ENCODE measurements at regions not wholly inside any gene's neighbourhood (a gene's known extent, or its start where the extent isn't known, plus 50 kb on each side); places are given as distances from the start of the nearest gene placed in this dataset.

- TF ChIP-seq YY1 (IDR thresholded peaks at IDR 0.05; ENCODE audit: low read depth) (no peak), TCF12 (IDR thresholded peaks at IDR 0.05; ENCODE audit: low read depth) (no peak), RAD21 (IDR thresholded peaks at IDR 0.05; ENCODE audit: low read depth) (no peak), EP300 (IDR thresholded peaks at IDR 0.05; ENCODE audit: borderline replicate concordance) (no peak), TAF1 (IDR thresholded peaks at IDR 0.05; ENCODE audit: low read depth) (no peak), TEAD4 (IDR thresholded peaks at IDR 0.05) (no peak), CREB1 (IDR thresholded peaks at IDR 0.05; ENCODE audit: low read depth) (no peak), CEBPB (IDR thresholded peaks at IDR 0.05) (no peak), USF1 (IDR thresholded peaks at IDR 0.05) (no peak), NFIC (IDR thresholded peaks at IDR 0.05) (no peak), FOXM1 (IDR thresholded peaks at IDR 0.05; ENCODE audit: borderline replicate concordance, low read depth) (no peak), EGR1 (IDR thresholded peaks at IDR 0.05) (no peak), REST (IDR thresholded peaks at IDR 0.05; ENCODE audit: low read depth) (no peak), ZBTB7A (IDR thresholded peaks at IDR 0.05; ENCODE audit: low read depth) (no peak)
- TF ChIP-seq, protein P1, sequence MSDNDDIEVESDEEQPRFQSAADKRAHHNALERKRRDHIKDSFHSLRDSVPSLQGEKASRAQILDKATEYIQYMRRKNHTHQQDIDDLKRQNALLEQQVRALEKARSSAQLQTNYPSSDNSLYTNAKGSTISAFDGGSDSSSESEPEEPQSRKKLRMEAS (IDR thresholded peaks at IDR 0.05): no peak
Measured at GRCh38 chr7:30223896-30224295, 60.5 kb upstream of the ZNRF2 start.

DNA sequence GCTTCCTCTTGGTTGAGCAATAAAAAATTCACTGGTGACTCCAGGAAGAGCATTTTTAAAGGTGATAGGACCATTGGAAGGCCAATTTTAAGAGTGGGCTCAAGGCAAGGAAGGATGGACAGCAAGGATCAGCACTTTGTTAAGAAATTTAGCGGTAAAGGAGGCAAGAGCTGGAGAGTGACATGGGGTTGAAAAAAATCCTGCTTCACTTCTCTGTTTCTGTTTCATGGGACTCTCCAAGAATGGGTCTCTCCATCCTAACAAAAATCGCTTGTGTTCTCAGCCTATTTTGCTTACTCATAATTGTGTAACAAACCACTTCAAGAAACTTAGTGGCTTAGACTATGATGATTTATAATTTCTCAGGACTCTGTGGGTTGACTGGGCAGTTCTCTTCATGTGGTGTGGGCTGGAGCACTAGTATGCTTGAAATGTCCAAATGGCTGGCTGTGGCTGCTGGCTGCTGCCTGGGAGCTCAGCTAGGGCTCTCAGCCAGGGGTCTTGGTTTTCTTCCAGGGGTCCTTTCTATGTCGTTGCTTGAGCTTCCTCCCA, 59.8 kb upstream of the ZNRF2 start:
- TF ChIP-seq RAD21 (IDR thresholded peaks at IDR 0.05; ENCODE audit: low read depth) (no peak), ZBTB7A (IDR thresholded peaks at IDR 0.05; ENCODE audit: low read depth) (no peak), EP300 (IDR thresholded peaks at IDR 0.05; ENCODE audit: borderline replicate concordance) (no peak), CREB1 (IDR thresholded peaks at IDR 0.05; ENCODE audit: low read depth) (no peak), FOXM1 (IDR thresholded peaks at IDR 0.05; ENCODE audit: borderline replicate concordance, low read depth) (no peak), TEAD4 (IDR thresholded peaks at IDR 0.05) (no peak), TCF12 (IDR thresholded peaks at IDR 0.05; ENCODE audit: low read depth) (no peak), NFIC (IDR thresholded peaks at IDR 0.05) (no peak), EGR1 (IDR thresholded peaks at IDR 0.05) (no peak), REST (IDR thresholded peaks at IDR 0.05; ENCODE audit: low read depth) (no peak)

DNA sequence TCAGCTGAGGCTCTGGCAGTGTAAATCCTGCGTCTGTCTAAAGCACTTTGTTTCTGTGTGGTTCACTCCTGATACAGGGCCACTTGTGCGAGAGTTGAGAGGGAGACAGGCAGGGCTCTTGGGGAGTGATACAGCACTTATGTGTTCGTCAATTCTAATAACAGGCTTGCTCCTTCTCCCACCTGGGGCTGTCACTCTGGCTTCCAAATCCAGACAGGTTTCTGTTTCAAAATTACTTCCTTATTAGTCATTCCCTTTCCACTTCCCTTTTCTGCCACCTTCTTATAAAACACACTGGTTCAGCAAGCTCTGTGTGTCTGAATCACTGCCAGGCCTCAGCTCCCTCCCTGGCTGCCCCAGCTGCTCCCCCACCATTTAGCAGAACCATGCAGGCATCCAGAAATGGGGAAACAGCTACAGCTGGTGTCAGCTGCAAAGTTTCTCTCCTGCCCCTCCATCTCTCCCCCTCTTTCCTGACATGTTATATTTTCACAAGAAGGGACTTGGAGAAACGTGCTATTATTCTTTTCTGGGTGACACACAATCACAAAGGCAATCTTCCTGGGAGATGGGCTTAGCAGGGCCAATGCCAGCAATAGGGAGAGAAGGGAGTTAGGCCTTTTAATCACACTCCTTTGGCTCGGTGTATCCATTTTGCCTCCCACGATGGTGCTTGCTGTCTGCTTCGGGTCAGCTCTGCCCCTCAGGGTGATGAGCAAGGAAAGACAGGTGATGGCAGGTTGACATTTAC, 58.4 kb upstream of the ZNRF2 start:
- TF ChIP-seq NFIC (IDR thresholded peaks at IDR 0.05): peak; percentile 65
- TF ChIP-seq ZBTB7A (IDR thresholded peaks at IDR 0.05; ENCODE audit: low read depth): no peak
- TF ChIP-seq, protein P1 (IDR thresholded peaks at IDR 0.05): no peak
- 0 out of 2 replicates have a peak, but pooled peaks have one; percentile 16 for TF ChIP-seq TEAD4 (IDR thresholded peaks at IDR 0.05)
- TF ChIP-seq YY1 (IDR thresholded peaks at IDR 0.05; ENCODE audit: low read depth): no peak
- TF ChIP-seq EGR1 (IDR thresholded peaks at IDR 0.05): no peak
- TF ChIP-seq REST (IDR thresholded peaks at IDR 0.05; ENCODE audit: low read depth): no peak
- TF ChIP-seq TCF12 (IDR thresholded peaks at IDR 0.05; ENCODE audit: low read depth): peak; percentile 32; the same call in 1 of the 2 replicates
- no peak for TF ChIP-seq CEBPB (IDR thresholded peaks at IDR 0.05)

DNA sequence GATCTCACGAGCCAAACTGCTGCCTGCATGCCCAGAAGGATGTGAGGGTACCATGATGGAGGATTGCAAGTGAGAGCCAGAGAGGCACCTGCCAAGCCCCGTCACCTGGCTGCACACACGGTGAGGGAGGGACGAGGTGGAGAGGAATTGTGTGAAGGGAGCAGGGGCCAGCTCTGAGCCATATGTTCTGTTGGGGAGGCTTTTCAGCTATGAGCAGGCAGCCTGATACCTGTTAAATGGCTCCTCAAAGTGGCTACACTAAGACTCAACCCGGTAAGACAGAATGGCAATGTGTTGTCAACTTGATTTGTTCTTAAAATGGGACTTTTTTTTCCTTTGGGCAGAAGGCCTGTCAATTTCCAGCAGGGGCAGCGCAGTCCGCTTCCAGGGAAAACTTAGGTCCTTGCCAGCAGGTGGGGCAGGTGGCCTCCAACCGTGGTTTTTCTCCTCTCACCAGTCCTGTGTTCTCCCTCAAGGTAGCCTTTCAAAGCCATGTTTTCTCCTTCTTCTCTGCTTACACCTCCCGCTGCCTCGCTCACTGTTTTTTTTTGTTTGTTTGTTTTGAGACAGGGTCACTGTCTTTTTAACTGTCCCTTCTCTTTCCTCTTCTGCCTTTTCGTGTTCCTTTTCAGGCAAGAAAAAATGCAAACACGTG, 57.7 kb upstream of the ZNRF2 start:
- peak; percentile 75 for TF ChIP-seq RAD21 (IDR thresholded peaks at IDR 0.05; ENCODE audit: low read depth)
- TF ChIP-seq, protein P1 (IDR thresholded peaks at IDR 0.05): no peak
